ENCODE measurements at regions not wholly inside any gene's neighbourhood (a gene's known extent, or its start where the extent isn't known, plus 50 kb on each side); places are given as distances from the start of the nearest gene placed in this dataset.

GRCh38 chr1:164477343-164477742, 81.6 kb upstream of the PBX1 start:
- no peak for TF ChIP-seq POLR2A (IDR thresholded peaks at IDR 0.05)
- TF ChIP-seq, protein P1, sequence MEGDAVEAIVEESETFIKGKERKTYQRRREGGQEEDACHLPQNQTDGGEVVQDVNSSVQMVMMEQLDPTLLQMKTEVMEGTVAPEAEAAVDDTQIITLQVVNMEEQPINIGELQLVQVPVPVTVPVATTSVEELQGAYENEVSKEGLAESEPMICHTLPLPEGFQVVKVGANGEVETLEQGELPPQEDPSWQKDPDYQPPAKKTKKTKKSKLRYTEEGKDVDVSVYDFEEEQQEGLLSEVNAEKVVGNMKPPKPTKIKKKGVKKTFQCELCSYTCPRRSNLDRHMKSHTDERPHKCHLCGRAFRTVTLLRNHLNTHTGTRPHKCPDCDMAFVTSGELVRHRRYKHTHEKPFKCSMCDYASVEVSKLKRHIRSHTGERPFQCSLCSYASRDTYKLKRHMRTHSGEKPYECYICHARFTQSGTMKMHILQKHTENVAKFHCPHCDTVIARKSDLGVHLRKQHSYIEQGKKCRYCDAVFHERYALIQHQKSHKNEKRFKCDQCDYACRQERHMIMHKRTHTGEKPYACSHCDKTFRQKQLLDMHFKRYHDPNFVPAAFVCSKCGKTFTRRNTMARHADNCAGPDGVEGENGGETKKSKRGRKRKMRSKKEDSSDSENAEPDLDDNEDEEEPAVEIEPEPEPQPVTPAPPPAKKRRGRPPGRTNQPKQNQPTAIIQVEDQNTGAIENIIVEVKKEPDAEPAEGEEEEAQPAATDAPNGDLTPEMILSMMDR (IDR thresholded peaks at IDR 0.05) = no peak

All from right lobe of liver (tissue), 4 donors.